ENCODE measurements at regions not wholly inside any gene's neighbourhood (a gene's known extent, or its start where the extent isn't known, plus 50 kb on each side); places are given as distances from the start of the nearest gene placed in this dataset.

DNA sequence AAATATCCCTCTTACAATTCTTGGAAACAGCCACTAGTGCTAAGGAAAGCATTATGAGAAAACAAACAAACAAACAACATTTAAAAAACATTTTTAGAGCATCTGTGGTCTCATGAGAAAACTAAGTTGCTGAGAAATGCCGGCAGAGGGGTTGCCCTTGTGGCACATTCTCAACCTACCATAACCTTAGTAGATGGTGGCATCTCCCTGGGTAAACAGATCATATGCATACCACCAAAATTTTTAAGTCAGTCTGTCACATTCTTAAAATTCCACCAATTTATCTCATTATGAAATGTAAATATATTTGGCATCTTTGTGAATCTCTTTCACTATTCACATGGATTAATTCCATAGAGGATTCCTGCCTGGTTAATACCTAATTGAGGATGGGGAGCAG is 575.7 kb upstream of the MARCKS start:
- TF ChIP-seq, protein P1, sequence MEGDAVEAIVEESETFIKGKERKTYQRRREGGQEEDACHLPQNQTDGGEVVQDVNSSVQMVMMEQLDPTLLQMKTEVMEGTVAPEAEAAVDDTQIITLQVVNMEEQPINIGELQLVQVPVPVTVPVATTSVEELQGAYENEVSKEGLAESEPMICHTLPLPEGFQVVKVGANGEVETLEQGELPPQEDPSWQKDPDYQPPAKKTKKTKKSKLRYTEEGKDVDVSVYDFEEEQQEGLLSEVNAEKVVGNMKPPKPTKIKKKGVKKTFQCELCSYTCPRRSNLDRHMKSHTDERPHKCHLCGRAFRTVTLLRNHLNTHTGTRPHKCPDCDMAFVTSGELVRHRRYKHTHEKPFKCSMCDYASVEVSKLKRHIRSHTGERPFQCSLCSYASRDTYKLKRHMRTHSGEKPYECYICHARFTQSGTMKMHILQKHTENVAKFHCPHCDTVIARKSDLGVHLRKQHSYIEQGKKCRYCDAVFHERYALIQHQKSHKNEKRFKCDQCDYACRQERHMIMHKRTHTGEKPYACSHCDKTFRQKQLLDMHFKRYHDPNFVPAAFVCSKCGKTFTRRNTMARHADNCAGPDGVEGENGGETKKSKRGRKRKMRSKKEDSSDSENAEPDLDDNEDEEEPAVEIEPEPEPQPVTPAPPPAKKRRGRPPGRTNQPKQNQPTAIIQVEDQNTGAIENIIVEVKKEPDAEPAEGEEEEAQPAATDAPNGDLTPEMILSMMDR (IDR thresholded peaks at IDR 0.05; ENCODE audit: low read depth, low read length, missing input control): no peak
- TF ChIP-seq SP1 (IDR thresholded peaks at IDR 0.05): no peak
- TF ChIP-seq, protein P2, sequence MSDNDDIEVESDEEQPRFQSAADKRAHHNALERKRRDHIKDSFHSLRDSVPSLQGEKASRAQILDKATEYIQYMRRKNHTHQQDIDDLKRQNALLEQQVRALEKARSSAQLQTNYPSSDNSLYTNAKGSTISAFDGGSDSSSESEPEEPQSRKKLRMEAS (IDR thresholded peaks at IDR 0.05): no peak
- TF ChIP-seq RXRA (IDR thresholded peaks at IDR 0.05): no peak
- TF ChIP-seq, protein P3, sequence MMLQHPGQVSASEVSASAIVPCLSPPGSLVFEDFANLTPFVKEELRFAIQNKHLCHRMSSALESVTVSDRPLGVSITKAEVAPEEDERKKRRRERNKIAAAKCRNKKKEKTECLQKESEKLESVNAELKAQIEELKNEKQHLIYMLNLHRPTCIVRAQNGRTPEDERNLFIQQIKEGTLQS (IDR thresholded peaks at IDR 0.05): no peak
- no peak for TF ChIP-seq RAD21 (IDR thresholded peaks at IDR 0.05)
- no peak for TF ChIP-seq YY1 (IDR thresholded peaks at IDR 0.05)
- TF ChIP-seq, protein P4, sequence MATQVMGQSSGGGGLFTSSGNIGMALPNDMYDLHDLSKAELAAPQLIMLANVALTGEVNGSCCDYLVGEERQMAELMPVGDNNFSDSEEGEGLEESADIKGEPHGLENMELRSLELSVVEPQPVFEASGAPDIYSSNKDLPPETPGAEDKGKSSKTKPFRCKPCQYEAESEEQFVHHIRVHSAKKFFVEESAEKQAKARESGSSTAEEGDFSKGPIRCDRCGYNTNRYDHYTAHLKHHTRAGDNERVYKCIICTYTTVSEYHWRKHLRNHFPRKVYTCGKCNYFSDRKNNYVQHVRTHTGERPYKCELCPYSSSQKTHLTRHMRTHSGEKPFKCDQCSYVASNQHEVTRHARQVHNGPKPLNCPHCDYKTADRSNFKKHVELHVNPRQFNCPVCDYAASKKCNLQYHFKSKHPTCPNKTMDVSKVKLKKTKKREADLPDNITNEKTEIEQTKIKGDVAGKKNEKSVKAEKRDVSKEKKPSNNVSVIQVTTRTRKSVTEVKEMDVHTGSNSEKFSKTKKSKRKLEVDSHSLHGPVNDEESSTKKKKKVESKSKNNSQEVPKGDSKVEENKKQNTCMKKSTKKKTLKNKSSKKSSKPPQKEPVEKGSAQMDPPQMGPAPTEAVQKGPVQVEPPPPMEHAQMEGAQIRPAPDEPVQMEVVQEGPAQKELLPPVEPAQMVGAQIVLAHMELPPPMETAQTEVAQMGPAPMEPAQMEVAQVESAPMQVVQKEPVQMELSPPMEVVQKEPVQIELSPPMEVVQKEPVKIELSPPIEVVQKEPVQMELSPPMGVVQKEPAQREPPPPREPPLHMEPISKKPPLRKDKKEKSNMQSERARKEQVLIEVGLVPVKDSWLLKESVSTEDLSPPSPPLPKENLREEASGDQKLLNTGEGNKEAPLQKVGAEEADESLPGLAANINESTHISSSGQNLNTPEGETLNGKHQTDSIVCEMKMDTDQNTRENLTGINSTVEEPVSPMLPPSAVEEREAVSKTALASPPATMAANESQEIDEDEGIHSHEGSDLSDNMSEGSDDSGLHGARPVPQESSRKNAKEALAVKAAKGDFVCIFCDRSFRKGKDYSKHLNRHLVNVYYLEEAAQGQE (IDR thresholded peaks at IDR 0.05): no peak
- TF ChIP-seq GABPA (IDR thresholded peaks at IDR 0.05 in 1 of 2, conservative IDR thresholded peaks at IDR 0.05 in 1 of 2): no peak
- TF ChIP-seq EGR1 (IDR thresholded peaks at IDR 0.05; ENCODE audit: low read depth in 2 of 2): no peak
